Kidney epithelial cell (primary cell): ENCODE measurements at regions not wholly inside any gene's neighbourhood (a gene's known extent, or its start where the extent isn't known, plus 50 kb on each side); places are given as distances from the start of the nearest gene placed in this dataset.
A peak's percentile ranks its signal among the peaks of the same experiment; 100 is the strongest.

Source experiments
- DNase-seq: peaks from one replicate; pipeline ENCODE4 v3.0.0-alpha.2; 2010; ENCODE audit warnings: low read depth
- H3K27me3 ChIP-seq: 2 replicates; pipeline ENCODE4 v1.6.0; 2011; ENCODE audit warnings: low read length; ENCODE audit not compliant: control insufficient read depth, insufficient read depth
- H3K36me3 ChIP-seq: 2 replicates; pipeline ENCODE4 v1.5.1; 2011; ENCODE audit warnings: low read length; ENCODE audit not compliant: control insufficient read depth, insufficient read depth
- H3K4me3 ChIP-seq: 2 replicates; pipeline ENCODE4 v1.5.1; 2011; ENCODE audit warnings: low read depth, mild to moderate bottlenecking, control low read depth, low read length
- CTCF ChIP-seq: IDR thresholded peaks from 2 replicates; pipeline ENCODE4 v1.5.1; 2011; ENCODE audit warnings: mild to moderate bottlenecking, moderate library complexity, low read length, control low read depth, inconsistent platforms; ENCODE audit not compliant: insufficient read depth, poor library complexity, severe bottlenecking

- Histone ChIP-seq H3K4me3 (no peak overlapping the region), H3K27me3 (no peaks in the 10 kb centered on the region), H3K36me3 (no peaks in the 10 kb centered on the region)
- TF ChIP-seq CTCF, result no peak
- peak; percentile 98 for DNase-seq
These were observed 146.9 kb upstream of the GADL1 start for GRCh38 chr3:31041161-31041978.

GRCh38 chr3:31043184-31043819 lies 148.8 kb upstream of the GADL1 start:
- no peaks in the 10 kb centered on the region for H3K36me3 ChIP-seq
- no peaks in the 10 kb centered on the region for H3K27me3 ChIP-seq
- DNase-seq, result no peak
- no peak for TF ChIP-seq CTCF
- H3K4me3 ChIP-seq, result no peak overlapping the region

- no peak overlapping the region for H3K4me3 ChIP-seq
- no peaks in the 10 kb centered on the region for H3K27me3 ChIP-seq
- no peaks in the 10 kb centered on the region for H3K36me3 ChIP-seq
- no peak for DNase-seq
- no peak for TF ChIP-seq CTCF
These were observed 153.2 kb upstream of the GADL1 start for GRCh38 chr3:31047673-31048072.

- TF ChIP-seq CTCF, result no peak
- no peak for DNase-seq
- H3K27me3 ChIP-seq, result no peaks in the 10 kb centered on the region
- H3K36me3 ChIP-seq, result no peaks in the 10 kb centered on the region
- no peak overlapping the region for H3K4me3 ChIP-seq
These were observed 153.7 kb upstream of the GADL1 start for GRCh38 chr3:31048143-31048542.

GRCh38 chr3:31050296-31050695 lies 155.8 kb upstream of the GADL1 start:
- Histone ChIP-seq H3K4me3 (no peak overlapping the region), H3K36me3 (no peaks in the 10 kb centered on the region), H3K27me3 (no peaks in the 10 kb centered on the region)
- no peak for DNase-seq
- no peak for TF ChIP-seq CTCF

GRCh38 chr3:31051226-31051625 lies 156.8 kb upstream of the GADL1 start:
- Histone ChIP-seq H3K36me3 (no peaks in the 10 kb centered on the region), H3K27me3 (no peaks in the 10 kb centered on the region), H3K4me3 (no peak overlapping the region)
- TF ChIP-seq CTCF, result no peak
- no peak for DNase-seq
